DMS 273 (cell line): ENCODE measurements at regions not wholly inside any gene's neighbourhood (a gene's known extent, or its start where the extent isn't known, plus 50 kb on each side); places are given as distances from the start of the nearest gene placed in this dataset.

ENCODE experiments used
- DNase-seq: peaks from one replicate; lab custom pipeline; 2025; ENCODE audit not compliant: unreplicated experiment; lab: John Stamatoyannopoulos, UW

GRCh38 chr2:6564326-6564725, 301.4 kb downstream of the CMPK2 start:
- DNase-seq: no peak

- no peak for DNase-seq
Observed at GRCh38 chr2:6574121-6574520, 291.6 kb downstream of the CMPK2 start.

- DNase-seq: no peak
Observed at GRCh38 chr2:6576302-6576701, 289.4 kb downstream of the CMPK2 start.

GRCh38 chr2:6577960-6578359, 287.7 kb downstream of the CMPK2 start:
- no peak for DNase-seq

GRCh38 chr2:6578416-6578815, 287.3 kb downstream of the CMPK2 start:
- DNase-seq: no peak

- no peak for DNase-seq
Observed at GRCh38 chr2:6579281-6579680, 286.4 kb downstream of the CMPK2 start.

- DNase-seq: no peak
Observed at GRCh38 chr2:6580982-6581381, 284.7 kb downstream of the CMPK2 start.

GRCh38 chr2:6589150-6589549, 276.6 kb downstream of the CMPK2 start:
- DNase-seq: no peak

GRCh38 chr2:6590442-6590841, 275.3 kb downstream of the CMPK2 start:
- DNase-seq: no peak

- DNase-seq: no peak
Observed at GRCh38 chr2:6602471-6602870, 263.2 kb downstream of the CMPK2 start.

GRCh38 chr2:6605836-6606505, 259.7 kb downstream of the CMPK2 start:
- DNase-seq: no peak

GRCh38 chr2:6617794-6618193, 247.9 kb downstream of the CMPK2 start:
- DNase-seq: no peak

- DNase-seq: no peak
Observed at GRCh38 chr2:6618201-6618600, 247.5 kb downstream of the CMPK2 start.

- DNase-seq: no peak
Observed at GRCh38 chr2:6623746-6624145, 242.0 kb downstream of the CMPK2 start.

GRCh38 chr2:6626401-6627012, 239.2 kb downstream of the CMPK2 start:
- no peak for DNase-seq

GRCh38 chr2:6627316-6627715, 238.4 kb downstream of the CMPK2 start:
- DNase-seq: no peak

GRCh38 chr2:6630209-6630608, 235.5 kb downstream of the CMPK2 start:
- no peak for DNase-seq

- DNase-seq: no peak
Observed at GRCh38 chr2:6635296-6635695, 230.4 kb downstream of the CMPK2 start.

- no peak for DNase-seq
Observed at GRCh38 chr2:6637330-6637729, 228.4 kb downstream of the CMPK2 start.

GRCh38 chr2:6639929-6640620, 225.6 kb downstream of the CMPK2 start:
- no peak for DNase-seq

- no peak for DNase-seq
Observed at GRCh38 chr2:6640621-6641015, 225.1 kb downstream of the CMPK2 start.

GRCh38 chr2:6641956-6642355, 223.8 kb downstream of the CMPK2 start:
- no peak for DNase-seq
